Stimulated activated CD4-positive, alpha-beta T cell treated with anti-CD3 and anti-CD28 coated beads, TNF-alpha, amount 100 ng/mL, for 48 hours (primary cell): ENCODE measurements at regions not wholly inside any gene's neighbourhood (a gene's known extent, or its start where the extent isn't known, plus 50 kb on each side); places are given as distances from the start of the nearest gene placed in this dataset.

ENCODE experiments used
- DNase-seq, 3 donors: peaks; one replicate each; pipeline ENCODE4 v3.0.0-alpha.2; 2020; ENCODE audit warnings: low read depth in 3 of 3

DNA sequence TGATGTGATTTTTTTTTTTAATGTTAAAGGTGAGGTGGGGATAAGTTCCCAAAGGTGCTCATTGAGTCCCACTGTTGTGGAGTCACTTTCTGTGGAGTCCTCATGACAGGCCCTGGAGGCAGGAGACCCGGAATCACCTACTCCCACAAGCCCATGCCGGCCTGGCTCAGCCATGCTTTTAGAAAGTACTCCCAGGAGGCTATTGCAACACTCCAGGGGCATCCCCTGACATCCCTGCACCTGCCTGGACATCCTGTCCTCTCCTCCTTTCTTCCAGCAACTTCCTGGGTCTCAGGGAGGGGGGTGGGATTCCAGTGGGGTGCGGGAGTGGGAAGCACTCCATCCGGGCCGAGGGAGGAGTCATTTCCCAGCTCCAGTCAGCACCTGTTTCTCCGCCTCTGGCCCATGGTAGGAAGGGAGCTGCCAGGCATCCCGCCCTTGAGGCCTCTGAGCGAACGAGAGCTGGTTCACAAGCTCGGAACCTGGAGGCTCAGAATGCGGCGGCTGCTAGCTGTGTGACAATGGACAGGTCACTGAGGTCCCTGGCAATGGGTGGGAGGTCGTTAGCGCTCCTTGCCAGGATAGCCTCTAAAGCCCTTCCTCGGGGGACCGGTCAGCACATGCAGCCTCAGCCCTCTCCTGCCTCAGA, 163.9 kb upstream of the ID2 start:
- no peak for DNase-seq

- DNase-seq: no peak
Observed at GRCh38 chr2:8518979-8519668, 162.7 kb upstream of the ID2 start.

DNA sequence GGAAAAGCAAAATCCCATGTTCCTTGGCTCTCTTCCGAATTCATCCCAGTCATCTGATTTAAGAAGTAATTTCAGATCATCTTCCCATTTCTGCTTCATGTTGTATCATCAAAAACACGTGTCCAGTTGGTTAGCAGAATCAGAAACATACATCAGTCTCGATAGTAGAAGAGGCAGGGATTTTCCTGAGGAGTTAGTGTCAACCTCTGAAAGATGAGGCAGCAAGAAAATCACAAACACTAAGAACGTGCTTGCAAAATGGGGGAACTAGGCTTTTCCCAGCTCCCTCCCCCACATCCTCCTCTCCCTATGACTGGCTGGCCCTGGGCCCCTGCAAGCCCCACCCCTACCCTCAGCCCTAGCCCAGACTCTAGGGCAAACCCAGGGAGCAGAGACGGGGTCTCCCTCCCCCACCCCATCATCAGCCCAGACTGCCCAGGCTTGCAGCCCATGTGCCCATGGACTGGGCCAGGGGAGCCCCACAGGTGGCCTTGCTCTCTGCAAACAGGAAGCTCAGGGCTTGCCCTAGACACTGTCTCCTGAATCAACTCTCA, 161.0 kb upstream of the ID2 start:
- DNase-seq: no peak

GRCh38 chr2:8522687-8523086, 159.2 kb upstream of the ID2 start:
- no peak for DNase-seq

DNA sequence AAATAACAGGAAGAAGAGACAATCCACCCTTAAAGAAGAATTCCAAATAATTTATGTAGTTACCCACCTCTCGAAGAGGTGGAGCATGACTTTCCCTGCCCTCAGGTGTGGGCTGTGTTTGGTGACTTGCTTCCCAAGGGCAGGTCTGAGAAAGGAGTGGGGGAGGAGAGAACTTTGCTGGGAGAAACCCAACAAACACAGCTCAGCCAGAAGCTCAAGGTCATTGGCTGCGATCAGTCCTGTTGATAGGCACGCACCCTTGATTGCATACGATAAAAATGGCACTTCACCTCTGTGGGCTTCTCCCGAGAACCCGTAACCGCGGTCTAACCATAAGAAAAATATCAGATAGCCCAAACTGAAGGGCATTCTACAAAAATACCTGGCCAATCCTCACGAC, 157.5 kb upstream of the ID2 start:
- no peak for DNase-seq

- no peak for DNase-seq
Observed at GRCh38 chr2:8524823-8525222, 157.0 kb upstream of the ID2 start.

GRCh38 chr2:8525236-8525581, 156.6 kb upstream of the ID2 start:
- no peak for DNase-seq

- DNase-seq: no peak
Observed at GRCh38 chr2:8525582-8526402, 156.1 kb upstream of the ID2 start.

GRCh38 chr2:8526403-8526696, 155.5 kb upstream of the ID2 start:
- no peak for DNase-seq

DNA sequence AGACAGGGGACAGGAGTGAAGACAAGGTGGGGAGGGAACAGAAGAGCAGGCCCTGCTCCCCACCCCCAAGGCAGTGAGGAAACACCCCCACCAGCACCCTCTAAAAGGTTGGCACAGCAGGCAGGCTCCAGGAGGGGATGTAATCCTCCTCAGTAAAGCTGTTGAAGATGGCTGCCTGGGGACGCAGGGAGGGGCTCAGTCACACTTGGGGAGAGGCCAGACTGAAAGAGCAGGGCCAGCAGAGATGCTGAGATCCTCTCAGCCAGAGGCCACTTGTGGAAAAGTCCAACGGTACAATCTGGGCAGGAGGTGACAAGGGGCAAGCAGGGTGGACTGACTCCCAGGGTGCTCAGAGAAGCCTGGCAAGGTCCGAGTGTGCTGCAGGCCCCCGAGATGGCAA, 154.8 kb upstream of the ID2 start:
- no peak for DNase-seq

GRCh38 chr2:8527676-8528075, 154.2 kb upstream of the ID2 start:
- DNase-seq: no peak

DNA sequence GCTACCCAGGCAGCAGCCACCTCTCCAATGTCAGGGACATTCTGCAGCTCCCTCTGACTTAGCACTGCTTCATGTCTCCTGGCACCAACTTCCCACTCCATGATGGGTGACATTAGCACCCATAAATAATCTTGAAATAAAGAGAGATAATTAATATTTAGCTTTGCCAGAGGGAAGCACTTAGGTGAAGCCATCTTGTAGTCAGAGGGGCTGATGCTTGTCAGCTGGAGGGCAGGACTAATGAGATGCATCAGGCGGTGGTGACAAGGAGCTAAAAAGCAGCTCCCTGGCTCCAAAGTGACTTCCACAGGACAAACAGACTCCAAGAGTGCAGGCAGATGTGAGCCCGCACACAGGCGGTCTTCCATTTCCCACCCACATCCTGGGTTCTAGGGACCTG, 153.0 kb upstream of the ID2 start:
- no peak for DNase-seq

DNA sequence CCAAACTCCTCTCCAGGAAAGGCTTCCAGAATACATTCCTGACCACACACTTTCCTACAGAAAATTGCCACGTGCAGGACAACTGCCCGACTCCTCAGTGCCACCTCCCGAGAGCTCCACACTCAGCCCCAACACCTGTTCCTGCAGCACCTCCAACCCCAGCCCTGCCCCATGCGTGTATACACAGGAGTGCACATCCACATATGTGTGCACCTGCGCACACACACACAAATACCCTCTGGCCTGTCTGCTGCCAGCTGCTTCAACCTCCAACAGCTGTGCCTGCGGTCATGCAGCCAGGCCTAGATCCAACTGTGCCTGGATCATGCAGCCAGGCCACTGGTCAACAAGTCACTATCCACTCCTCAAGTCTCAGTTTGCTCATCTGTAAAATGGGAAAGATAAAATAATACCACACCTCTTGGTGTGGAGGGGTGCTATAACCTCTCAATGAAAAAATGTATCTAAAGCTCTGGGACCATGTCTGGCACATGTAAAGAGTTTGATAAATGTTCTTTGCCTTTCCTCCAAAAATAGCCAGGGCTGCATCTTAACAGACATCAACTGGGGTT, 152.1 kb upstream of the ID2 start:
- no peak for DNase-seq

GRCh38 chr2:8531481-8531880, 150.4 kb upstream of the ID2 start:
- no peak for DNase-seq

GRCh38 chr2:8532438-8532837, 149.4 kb upstream of the ID2 start:
- DNase-seq: no peak

DNA sequence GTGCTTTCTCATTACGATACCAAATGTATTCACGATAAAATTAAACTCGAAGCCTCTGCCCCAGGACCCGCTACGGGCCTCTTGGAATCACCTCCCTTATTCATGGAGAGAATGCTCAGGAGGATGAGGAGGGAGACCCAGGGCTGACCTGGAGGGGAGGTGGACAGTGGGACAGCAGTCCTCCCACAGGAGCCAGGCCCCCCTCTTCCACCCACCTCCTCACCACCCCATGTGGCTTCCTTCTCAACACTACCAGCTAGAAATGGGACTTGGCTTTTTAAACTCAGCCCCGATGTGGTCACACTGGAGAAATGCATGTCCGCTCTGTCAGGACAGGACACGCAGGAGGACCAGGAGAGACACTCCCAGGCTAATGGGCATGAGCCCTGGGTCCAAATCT, 147.9 kb upstream of the ID2 start:
- no peak for DNase-seq

- DNase-seq: no peak
Observed at GRCh38 chr2:8534386-8534728, 147.5 kb upstream of the ID2 start.

DNA sequence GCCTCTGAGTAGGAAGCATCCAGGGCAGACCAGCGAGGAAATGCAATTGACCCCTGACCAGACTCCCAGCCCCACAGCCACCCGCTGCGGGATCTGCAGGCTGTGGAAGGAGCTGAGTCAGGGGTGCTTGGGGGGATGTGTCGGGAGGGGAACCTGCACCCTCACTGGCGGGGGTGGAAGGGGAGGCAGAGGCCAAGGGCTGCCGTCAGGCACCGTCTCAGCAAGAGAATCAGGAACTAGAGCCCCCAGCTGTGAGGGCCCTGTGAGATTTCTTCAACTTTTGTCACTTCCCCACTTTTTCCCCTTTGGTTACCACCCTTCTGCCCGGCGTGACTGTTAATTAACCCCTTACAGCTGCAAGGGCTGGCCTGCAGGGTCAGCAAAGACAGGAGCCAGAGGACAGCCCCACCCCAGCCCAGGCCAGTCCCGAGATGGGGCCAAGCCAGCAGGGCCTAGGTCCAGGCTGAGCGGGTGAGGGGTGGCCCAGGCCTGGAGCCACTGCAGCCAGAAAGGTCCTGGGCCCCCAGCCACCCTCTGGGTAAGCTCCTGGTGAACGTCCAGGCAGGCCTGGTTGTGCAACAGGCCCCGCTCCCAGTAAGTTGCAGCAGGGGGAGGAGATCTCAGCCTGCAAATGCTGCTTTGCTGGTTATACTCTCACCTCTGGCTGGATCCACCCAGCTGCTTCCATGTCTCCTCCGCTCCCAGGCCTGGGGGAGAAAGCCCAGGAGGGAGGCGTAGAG, 147.0 kb upstream of the ID2 start:
- no peak for DNase-seq

- no peak for DNase-seq
Observed at GRCh38 chr2:8535469-8535795, 146.4 kb upstream of the ID2 start.

GRCh38 chr2:8535821-8536685, 145.8 kb upstream of the ID2 start:
- DNase-seq: no peak
